ENCODE measurements at regions not wholly inside any gene's neighbourhood (a gene's known extent, or its start where the extent isn't known, plus 50 kb on each side); places are given as distances from the start of the nearest gene placed in this dataset.

DNA sequence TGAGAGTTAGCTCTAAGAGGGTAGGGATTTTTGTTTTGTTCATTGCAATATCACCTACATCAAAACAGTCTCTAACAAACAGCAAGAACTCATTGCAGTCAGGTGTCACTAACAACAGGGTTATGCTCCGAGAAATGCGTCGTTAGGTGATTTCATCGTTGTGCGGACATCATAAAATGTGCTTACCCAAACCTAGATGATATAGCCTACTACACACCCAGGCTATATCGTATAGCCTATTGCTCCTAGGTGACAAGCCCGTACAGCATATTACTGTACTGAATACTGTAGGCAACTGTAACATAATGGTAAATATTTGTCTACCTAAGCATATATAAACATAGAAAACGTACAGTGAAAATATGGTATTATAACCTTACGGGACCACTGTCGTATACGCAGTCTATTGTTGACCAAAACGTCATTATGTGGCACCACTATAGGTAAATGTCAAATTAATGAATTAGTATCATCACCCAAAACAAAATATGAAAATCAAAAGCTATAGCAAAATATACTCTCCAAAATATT, 49.9 kb upstream of the TAB2 start:
- Histone ChIP-seq H3K27me3 (no peaks in the 10 kb centered on the region), H3K9me3 (peaks cover 0 to 3% (median 0%) of the 10 kb centered on the region in 4 donors)
- 20 to 77% methylated on average over 12 of the region's 12 CpGs for WGBS, 2 donors

More for the DNA sequence above, 49.9 kb upstream of the TAB2 start:
- TF ChIP-seq POLR2A (IDR thresholded peaks at IDR 0.05) (no peak), EP300 (IDR thresholded peaks at IDR 0.05) (no peak), POLR2AphosphoS5 (IDR thresholded peaks at IDR 0.05) (no peak)
- TF ChIP-seq, protein P1, sequence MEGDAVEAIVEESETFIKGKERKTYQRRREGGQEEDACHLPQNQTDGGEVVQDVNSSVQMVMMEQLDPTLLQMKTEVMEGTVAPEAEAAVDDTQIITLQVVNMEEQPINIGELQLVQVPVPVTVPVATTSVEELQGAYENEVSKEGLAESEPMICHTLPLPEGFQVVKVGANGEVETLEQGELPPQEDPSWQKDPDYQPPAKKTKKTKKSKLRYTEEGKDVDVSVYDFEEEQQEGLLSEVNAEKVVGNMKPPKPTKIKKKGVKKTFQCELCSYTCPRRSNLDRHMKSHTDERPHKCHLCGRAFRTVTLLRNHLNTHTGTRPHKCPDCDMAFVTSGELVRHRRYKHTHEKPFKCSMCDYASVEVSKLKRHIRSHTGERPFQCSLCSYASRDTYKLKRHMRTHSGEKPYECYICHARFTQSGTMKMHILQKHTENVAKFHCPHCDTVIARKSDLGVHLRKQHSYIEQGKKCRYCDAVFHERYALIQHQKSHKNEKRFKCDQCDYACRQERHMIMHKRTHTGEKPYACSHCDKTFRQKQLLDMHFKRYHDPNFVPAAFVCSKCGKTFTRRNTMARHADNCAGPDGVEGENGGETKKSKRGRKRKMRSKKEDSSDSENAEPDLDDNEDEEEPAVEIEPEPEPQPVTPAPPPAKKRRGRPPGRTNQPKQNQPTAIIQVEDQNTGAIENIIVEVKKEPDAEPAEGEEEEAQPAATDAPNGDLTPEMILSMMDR (IDR thresholded peaks at IDR 0.05): no peak
- Histone ChIP-seq H3K4me1 (no peaks in the 10 kb centered on the region), H3K27ac (no peak overlapping the region), H3K36me3 (no peaks in the 10 kb centered on the region), H3K4me3 (no peak overlapping the region)
- intact Hi-C loops (cut with DNase I): no loop called here
- no peak for DNase-seq

Measured in sigmoid colon (tissue), 6 donors.